B cell (primary cell): ENCODE measurements at regions not wholly inside any gene's neighbourhood (a gene's known extent, or its start where the extent isn't known, plus 50 kb on each side); places are given as distances from the start of the nearest gene placed in this dataset.

Experiments
- ATAC-seq: fragments of 200-7000 bp; cut with Tn5 transposase; one replicate; pipeline ENCODE4 v1.10.0; 2021; ENCODE audit warnings: low read depth, mild to moderate bottlenecking, moderate number of reproducible peaks, moderate library complexity
- CTCF ChIA-PET: fragments of 350-600 bp; sonication (Branson Sonifier 250); formaldehyde crosslinking; loops from one replicate; lab custom pipeline; 2021; ENCODE audit warnings: antibody characterized with exemption, inconsistent platforms; lab: Charles Lee
- POLR2A ChIA-PET: fragments of 350-600 bp; sonication (Branson Sonifier 250); formaldehyde crosslinking; loops from one replicate; lab custom pipeline; 2021; ENCODE audit warnings: antibody characterized with exemption; lab: Charles Lee
- DNase-seq: peaks from one replicate; pipeline ENCODE4 v3.0.0; 2013
- H2AFZ ChIP-seq: 2 replicates; pipeline ENCODE4 v1.6.1; 2012; ENCODE audit warnings: mild to moderate bottlenecking, low read depth, low read length; ENCODE audit not compliant: insufficient read depth, poor library complexity, severe bottlenecking
- H3K27ac ChIP-seq, 2 donors: 1 replicate in 1 of 2; 2 replicates in 1 of 2; pipeline ENCODE4 v1.5.1; 2012 to 2013; ENCODE audit warnings: low read length in 2 of 2, mild to moderate bottlenecking in 2 of 2, moderate library complexity in 1 of 2
- H3K27me3 ChIP-seq, 4 experiments: fragments of 200-600 bp in 1 of 4; sonication (generic) in 1 of 4; replicated peaks in 1 of 4; 1 replicate in 2 of 4; 2 replicates in 2 of 4; pipeline versions ENCODE4 v1.6.1 to v1.7.0; 2013 to 2016; ENCODE audit warnings: low read length in 3 of 4, mild to moderate bottlenecking in 2 of 4, mixed read lengths in 1 of 4, moderate library complexity in 1 of 4; ENCODE audit not compliant: insufficient read depth in 4 of 4, control insufficient read depth in 3 of 4; ENCODE audit errors: control extremely low read depth in 1 of 4
- H3K36me3 ChIP-seq, 2 experiments: replicated peaks in 1 of 2; 1 replicate in 1 of 2; 2 replicates in 1 of 2; pipeline versions ENCODE4 v1.6.1 to v1.7.1; 2013; ENCODE audit warnings: low read length in 1 of 2; ENCODE audit not compliant: insufficient read depth in 2 of 2, control insufficient read depth in 1 of 2; ENCODE audit errors: control extremely low read depth in 1 of 2, extremely low read depth in 1 of 2
- H3K4me1 ChIP-seq, 2 donors: fragments of 200-600 bp in 1 of 2; sonication (generic) in 1 of 2; 1 replicate in 1 of 2; 2 replicates in 1 of 2; pipeline versions ENCODE4 v1.5.1 to v1.6.1; 2013 to 2017; ENCODE audit warnings: low read length in 2 of 2; ENCODE audit not compliant: control insufficient read depth in 2 of 2, insufficient read depth in 2 of 2
- H3K4me2 ChIP-seq: replicated peaks from 2 replicates; pipeline ENCODE3; 2012; ENCODE audit warnings: mild to moderate bottlenecking, low read depth, low read length; ENCODE audit not compliant: poor library complexity, severe bottlenecking
- H3K4me3 ChIP-seq, 5 experiments: fragments of 200-600 bp in 1 of 5; sonication (generic) in 1 of 5; 1 replicate in 3 of 5; 2 replicates in 2 of 5; pipeline versions ENCODE4 v1.5.1 to v1.7.0; 2011 to 2016; ENCODE audit warnings: low read length in 4 of 5, mild to moderate bottlenecking in 4 of 5, low read depth in 2 of 5, control low read depth in 1 of 5, moderate library complexity in 1 of 5; ENCODE audit not compliant: insufficient read depth in 1 of 5; ENCODE audit errors: control extremely low read depth in 1 of 5, extremely low read depth in 1 of 5
- H3K79me2 ChIP-seq: fragments of 200-600 bp; sonication (generic); one replicate; pipeline ENCODE4 v1.6.0; 2016; ENCODE audit warnings: low read length; ENCODE audit not compliant: control insufficient read depth, insufficient read depth
- H3K9ac ChIP-seq: fragments of 200-600 bp; sonication (generic); 2 replicates; pipeline ENCODE4 v1.6.1; 2017; ENCODE audit warnings: mild to moderate bottlenecking, low read length, moderate library complexity
- H3K9me3 ChIP-seq, 3 donors: one replicate each; pipeline versions ENCODE4 v1.6.1 to v1.7.1; 2013; ENCODE audit warnings: low read length in 2 of 3; ENCODE audit not compliant: control insufficient read depth in 2 of 3, insufficient read depth in 1 of 3; ENCODE audit errors: control extremely low read depth in 1 of 3
- H4K20me1 ChIP-seq: 2 replicates; pipeline ENCODE4 v1.6.0; 2012; ENCODE audit warnings: mild to moderate bottlenecking, low read length; ENCODE audit not compliant: insufficient read depth, control insufficient read depth, poor library complexity, severe bottlenecking
- H3K27ac Mint-ChIP-seq: one replicate; pipeline ENCODE4 v1.8.0; 2021; ENCODE audit warnings: mixed read lengths
- H3K27me3 Mint-ChIP-seq: one replicate; pipeline ENCODE4 v1.8.0; 2021; ENCODE audit warnings: mixed read lengths
- H3K4me1 Mint-ChIP-seq: one replicate; pipeline ENCODE4 v1.8.0; 2021; ENCODE audit warnings: mixed read lengths
- H3K4me3 Mint-ChIP-seq: one replicate; pipeline ENCODE4 v1.8.0; 2021; ENCODE audit warnings: mixed read lengths
- H3K9me3 Mint-ChIP-seq: one replicate; pipeline ENCODE4 v1.8.0; 2022; ENCODE audit warnings: mixed read lengths; ENCODE audit not compliant: insufficient read depth
- EZH2 ChIP-seq: IDR thresholded peaks from 2 replicates; pipeline ENCODE4 v1.6.1; 2012; ENCODE audit warnings: borderline replicate concordance, low read depth, mild to moderate bottlenecking, moderate library complexity, low read length; ENCODE audit not compliant: insufficient read depth, poor library complexity, severe bottlenecking
- WGBS: methylation state at CpG from one replicate; pipeline ENCODE4 v1.1.5; 2013; ENCODE audit warnings: missing lambda C conversion rate; ENCODE audit not compliant: insufficient coverage; 5-methylcytosine and 5-hydroxymethylcytosine counted together
- intact Hi-C: fragments of 100-400 bp; cut with micrococcal nuclease; formaldehyde crosslinking; loops from one replicate; pipeline ENCODE4 v1.10.0; 2022
- TF ChIP-seq, protein P1 (sequence below): fragments of 200-600 bp; IDR thresholded peaks from one replicate; pipeline ENCODE4 v1.8.0; 2022; ENCODE audit warnings: antibody characterized with exemption, mild to moderate bottlenecking

GRCh38 chr11:25737071-25737675 lies 594.8 kb upstream of the ANO3 start:
- H3K27me3 ChIP-seq: no peaks in the 10 kb centered on the region
- H3K9me3 Mint-ChIP-seq: peaks cover 3% of the 10 kb centered on the region
- intact Hi-C loops: no loop called here
- no peaks in the 10 kb centered on the region for H3K79me2 ChIP-seq
- H3K4me3 ChIP-seq: no peak overlapping the region
- H3K27ac ChIP-seq: no peak overlapping the region
- no peak overlapping the region for H3K9ac ChIP-seq
- WGBS: 94% methylated on average over 3 of the region's 3 CpGs
- no peak overlapping the region for H2AFZ ChIP-seq
- H3K4me2 ChIP-seq: no peak overlapping the region
- TF ChIP-seq EZH2: no peak
- TF ChIP-seq, protein P1, sequence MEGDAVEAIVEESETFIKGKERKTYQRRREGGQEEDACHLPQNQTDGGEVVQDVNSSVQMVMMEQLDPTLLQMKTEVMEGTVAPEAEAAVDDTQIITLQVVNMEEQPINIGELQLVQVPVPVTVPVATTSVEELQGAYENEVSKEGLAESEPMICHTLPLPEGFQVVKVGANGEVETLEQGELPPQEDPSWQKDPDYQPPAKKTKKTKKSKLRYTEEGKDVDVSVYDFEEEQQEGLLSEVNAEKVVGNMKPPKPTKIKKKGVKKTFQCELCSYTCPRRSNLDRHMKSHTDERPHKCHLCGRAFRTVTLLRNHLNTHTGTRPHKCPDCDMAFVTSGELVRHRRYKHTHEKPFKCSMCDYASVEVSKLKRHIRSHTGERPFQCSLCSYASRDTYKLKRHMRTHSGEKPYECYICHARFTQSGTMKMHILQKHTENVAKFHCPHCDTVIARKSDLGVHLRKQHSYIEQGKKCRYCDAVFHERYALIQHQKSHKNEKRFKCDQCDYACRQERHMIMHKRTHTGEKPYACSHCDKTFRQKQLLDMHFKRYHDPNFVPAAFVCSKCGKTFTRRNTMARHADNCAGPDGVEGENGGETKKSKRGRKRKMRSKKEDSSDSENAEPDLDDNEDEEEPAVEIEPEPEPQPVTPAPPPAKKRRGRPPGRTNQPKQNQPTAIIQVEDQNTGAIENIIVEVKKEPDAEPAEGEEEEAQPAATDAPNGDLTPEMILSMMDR: no peak
- H3K27ac Mint-ChIP-seq: no peak overlapping the region
- no peaks in the 10 kb centered on the region for H4K20me1 ChIP-seq
- H3K36me3 ChIP-seq: no peaks in the 10 kb centered on the region
- H3K9me3 ChIP-seq: no peaks in the 10 kb centered on the region
- no peak overlapping the region for H3K4me3 Mint-ChIP-seq
- no peaks in the 10 kb centered on the region for H3K27me3 Mint-ChIP-seq
- ChIA-PET POLR2A (no interaction called here), CTCF (no interaction called here)
- H3K4me1 Mint-ChIP-seq: no peaks in the 10 kb centered on the region
- no peaks in the 10 kb centered on the region for H3K4me1 ChIP-seq
- DNase-seq (no peak), ATAC-seq (no peak)

- no peaks in the 10 kb centered on the region for H4K20me1 ChIP-seq
- Mint-ChIP-seq H3K9me3 (peaks cover 3% of the 10 kb centered on the region), H3K27me3 (no peaks in the 10 kb centered on the region), H3K4me3 (no peak overlapping the region), H3K4me1 (no peaks in the 10 kb centered on the region), H3K27ac (no peak overlapping the region)
- H3K9ac ChIP-seq: no peak overlapping the region
- H2AFZ ChIP-seq: no peak overlapping the region
- DNase-seq: no peak
- no peaks in the 10 kb centered on the region for H3K79me2 ChIP-seq
- no CpG with 5 or more reads among the region's 1 CpG for WGBS
- no peaks in the 10 kb centered on the region for H3K4me1 ChIP-seq
- H3K27me3 ChIP-seq: no peaks in the 10 kb centered on the region
- POLR2A ChIA-PET: no interaction called here
- no peak for ATAC-seq
- H3K9me3 ChIP-seq: no peaks in the 10 kb centered on the region
- H3K27ac ChIP-seq: no peak overlapping the region
- CTCF ChIA-PET: no interaction called here
- intact Hi-C loops: no loop called here
- no peak overlapping the region for H3K4me2 ChIP-seq
- no peak for TF ChIP-seq EZH2
- TF ChIP-seq, protein P1: no peak
- no peaks in the 10 kb centered on the region for H3K36me3 ChIP-seq
- no peak overlapping the region for H3K4me3 ChIP-seq
Observed at GRCh38 chr11:25741886-25742285, 590.0 kb upstream of the ANO3 start.
